BE2C (cell line): ENCODE measurements at regions not wholly inside any gene's neighbourhood (a gene's known extent, or its start where the extent isn't known, plus 50 kb on each side); places are given as distances from the start of the nearest gene placed in this dataset.

Experiments
- DNase-seq: peaks from one replicate; pipeline ENCODE4 v3.0.0-alpha.2; 2020
- H3K27me3 ChIP-seq: fragments of 250-450 bp; sonication (Bioruptor Pico); 2 replicates; pipeline ENCODE4 v1.5.1; 2020; ENCODE audit warnings: mild to moderate bottlenecking
- H3K36me3 ChIP-seq: fragments of 250-450 bp; sonication (Bioruptor Pico); 2 replicates; pipeline ENCODE4 v1.5.1; 2020; ENCODE audit warnings: mild to moderate bottlenecking
- H3K4me1 ChIP-seq: fragments of 250-450 bp; sonication (Bioruptor Pico); 2 replicates; pipeline ENCODE4 v1.5.1; 2020
- H3K4me3 ChIP-seq: 2 replicates; pipeline ENCODE4 v1.5.1; 2011; ENCODE audit warnings: low read depth, low read length
- H3K9me3 ChIP-seq: fragments of 250-450 bp; sonication (Bioruptor Pico); 2 replicates; pipeline ENCODE4 v1.5.1; 2020
- TF ChIP-seq, protein P1 (sequence below): IDR thresholded peaks from 2 replicates; pipeline ENCODE4 v1.5.1; 2012; ENCODE audit warnings: mild to moderate bottlenecking, low read depth, low read length

- Histone ChIP-seq H3K4me1 (no peaks in the 10 kb centered on the region), H3K36me3 (no peaks in the 10 kb centered on the region), H3K9me3 (no peaks in the 10 kb centered on the region), H3K27me3 (no peaks in the 10 kb centered on the region), H3K4me3 (no peak overlapping the region)
- TF ChIP-seq, protein P1, sequence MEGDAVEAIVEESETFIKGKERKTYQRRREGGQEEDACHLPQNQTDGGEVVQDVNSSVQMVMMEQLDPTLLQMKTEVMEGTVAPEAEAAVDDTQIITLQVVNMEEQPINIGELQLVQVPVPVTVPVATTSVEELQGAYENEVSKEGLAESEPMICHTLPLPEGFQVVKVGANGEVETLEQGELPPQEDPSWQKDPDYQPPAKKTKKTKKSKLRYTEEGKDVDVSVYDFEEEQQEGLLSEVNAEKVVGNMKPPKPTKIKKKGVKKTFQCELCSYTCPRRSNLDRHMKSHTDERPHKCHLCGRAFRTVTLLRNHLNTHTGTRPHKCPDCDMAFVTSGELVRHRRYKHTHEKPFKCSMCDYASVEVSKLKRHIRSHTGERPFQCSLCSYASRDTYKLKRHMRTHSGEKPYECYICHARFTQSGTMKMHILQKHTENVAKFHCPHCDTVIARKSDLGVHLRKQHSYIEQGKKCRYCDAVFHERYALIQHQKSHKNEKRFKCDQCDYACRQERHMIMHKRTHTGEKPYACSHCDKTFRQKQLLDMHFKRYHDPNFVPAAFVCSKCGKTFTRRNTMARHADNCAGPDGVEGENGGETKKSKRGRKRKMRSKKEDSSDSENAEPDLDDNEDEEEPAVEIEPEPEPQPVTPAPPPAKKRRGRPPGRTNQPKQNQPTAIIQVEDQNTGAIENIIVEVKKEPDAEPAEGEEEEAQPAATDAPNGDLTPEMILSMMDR: no peak
- no peak for DNase-seq
These were observed 179.3 kb upstream of the ANKRD28 start for GRCh38 chr3:15977090-15977489.

DNA sequence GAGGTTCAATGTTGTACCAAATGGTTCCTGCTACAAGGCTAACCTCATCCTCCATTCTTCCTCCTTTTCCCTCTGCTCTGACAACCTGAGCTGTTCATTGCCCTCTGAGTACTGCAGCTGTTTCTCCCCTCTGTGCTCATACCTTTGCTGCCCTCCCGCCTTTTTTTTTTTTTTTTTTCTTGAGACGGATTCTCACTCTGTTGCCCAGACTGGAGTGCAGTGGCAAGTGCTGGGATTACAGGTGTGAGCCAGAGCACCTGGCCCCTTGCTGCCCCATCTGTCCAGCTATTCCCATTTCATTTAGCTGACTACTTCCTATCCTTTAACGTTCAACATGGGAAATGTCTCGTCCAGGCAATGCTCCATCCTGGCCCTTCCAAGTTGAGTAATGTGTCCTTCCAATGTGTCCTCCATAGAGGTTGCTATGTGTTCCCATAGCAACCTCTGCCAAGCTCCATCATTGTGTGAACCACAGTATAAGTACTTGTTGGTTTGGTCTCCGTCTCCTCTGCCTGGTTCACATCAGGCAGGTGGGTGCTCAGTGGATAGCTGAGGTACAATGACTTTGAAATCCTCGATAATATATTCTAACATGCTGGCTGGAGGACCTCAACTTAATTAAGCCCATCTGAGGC is 179.9 kb upstream of the ANKRD28 start:
- TF ChIP-seq, protein P1: no peak
- Histone ChIP-seq H3K4me1 (no peaks in the 10 kb centered on the region), H3K36me3 (no peaks in the 10 kb centered on the region), H3K27me3 (no peaks in the 10 kb centered on the region), H3K9me3 (no peaks in the 10 kb centered on the region), H3K4me3 (no peak overlapping the region)
- DNase-seq: no peak

DNA sequence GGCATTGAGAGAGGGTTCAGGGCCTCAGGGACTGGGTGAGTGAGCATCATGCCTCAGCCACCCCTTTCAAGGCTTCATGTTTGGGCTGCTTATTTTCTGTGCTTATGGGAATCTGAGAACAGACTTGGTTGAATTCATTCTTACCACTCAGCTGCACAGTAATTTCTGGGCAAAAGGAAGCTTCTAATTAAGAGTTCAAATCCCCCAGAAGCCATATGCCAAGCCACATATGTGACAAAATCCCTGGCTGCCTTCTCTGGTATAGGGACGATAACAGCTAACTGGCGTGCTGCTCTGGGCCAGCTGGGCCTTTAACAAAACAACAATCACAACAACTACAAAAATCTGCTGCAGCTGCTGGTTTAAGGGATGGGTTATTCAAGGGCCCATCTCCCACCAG is 181.0 kb upstream of the ANKRD28 start:
- TF ChIP-seq, protein P1: no peak
- H3K4me1 ChIP-seq: no peaks in the 10 kb centered on the region
- DNase-seq: no peak
- no peaks in the 10 kb centered on the region for H3K36me3 ChIP-seq
- no peak overlapping the region for H3K4me3 ChIP-seq
- H3K9me3 ChIP-seq: no peaks in the 10 kb centered on the region
- no peaks in the 10 kb centered on the region for H3K27me3 ChIP-seq

- no peaks in the 10 kb centered on the region for H3K9me3 ChIP-seq
- H3K4me3 ChIP-seq: no peak overlapping the region
- TF ChIP-seq, protein P1: no peak
- H3K4me1 ChIP-seq: no peaks in the 10 kb centered on the region
- no peaks in the 10 kb centered on the region for H3K27me3 ChIP-seq
- DNase-seq: no peak
- H3K36me3 ChIP-seq: no peaks in the 10 kb centered on the region
These were observed 181.7 kb upstream of the ANKRD28 start for GRCh38 chr3:15979495-15979894.

DNA sequence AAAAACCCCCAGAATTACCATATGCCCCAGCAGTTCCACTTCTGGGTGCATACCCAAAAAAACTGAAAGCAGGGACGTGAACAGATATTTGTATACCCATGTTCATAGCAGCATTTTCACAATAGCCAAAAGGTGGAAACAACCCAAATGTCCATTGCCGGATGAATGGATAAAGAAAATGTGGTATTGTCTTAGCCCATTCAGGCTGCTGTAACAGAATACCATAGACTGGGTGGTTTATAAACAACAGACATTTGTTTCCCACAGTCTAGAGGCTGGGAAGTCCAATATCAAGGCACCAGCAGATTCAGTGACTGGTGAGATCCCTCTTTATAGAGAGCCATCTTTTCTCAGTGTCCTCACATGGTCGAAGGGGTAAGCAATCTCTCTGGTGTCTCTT is 182.1 kb upstream of the ANKRD28 start:
- no peak for DNase-seq
- no peaks in the 10 kb centered on the region for H3K9me3 ChIP-seq
- no peaks in the 10 kb centered on the region for H3K4me1 ChIP-seq
- TF ChIP-seq, protein P1: no peak
- no peaks in the 10 kb centered on the region for H3K27me3 ChIP-seq
- no peak overlapping the region for H3K4me3 ChIP-seq
- H3K36me3 ChIP-seq: no peaks in the 10 kb centered on the region

- no peaks in the 10 kb centered on the region for H3K4me1 ChIP-seq
- H3K9me3 ChIP-seq: no peaks in the 10 kb centered on the region
- H3K4me3 ChIP-seq: no peak overlapping the region
- H3K36me3 ChIP-seq: no peaks in the 10 kb centered on the region
- DNase-seq: no peak
- TF ChIP-seq, protein P1: no peak
- H3K27me3 ChIP-seq: no peaks in the 10 kb centered on the region
These were observed 184.5 kb upstream of the ANKRD28 start for GRCh38 chr3:15982243-15982642.
